Left lung (tissue), 4 donors: ENCODE measurements at regions not wholly inside any gene's neighbourhood (a gene's known extent, or its start where the extent isn't known, plus 50 kb on each side); places are given as distances from the start of the nearest gene placed in this dataset.

Source experiments
- ATAC-seq: fragments of 200-7000 bp; cut with Tn5 transposase; one replicate; pipeline ENCODE4 v1.9.1; 2020; ENCODE audit warnings: moderate library complexity
- DNase-seq, 4 donors: peaks; one replicate each; pipeline ENCODE4 v3.0.0-alpha.2; 2013 to 2020
- H3K27ac ChIP-seq, 2 donors: fragments of 200-600 bp; sonication (generic) in 1 of 2; one replicate each; pipeline versions ENCODE4 v1.5.0 to v1.8.0; 2020 to 2021
- H3K27me3 ChIP-seq, 2 donors: fragments of 200-600 bp; sonication (generic) in 1 of 2; one replicate each; pipeline versions ENCODE4 v1.5.0 to v1.8.0; 2020 to 2021
- H3K36me3 ChIP-seq, 2 donors: fragments of 200-600 bp; sonication (generic) in 1 of 2; one replicate each; pipeline versions ENCODE4 v1.5.0 to v1.8.0; 2020 to 2021
- H3K4me1 ChIP-seq, 2 donors: fragments of 200-600 bp; one replicate each; pipeline ENCODE4 v1.8.0; 2021
- H3K4me3 ChIP-seq, 2 donors: fragments of 200-600 bp; sonication (generic) in 1 of 2; one replicate each; pipeline versions ENCODE4 v1.5.0 to v1.8.0; 2020 to 2021; ENCODE audit warnings: mild to moderate bottlenecking in 1 of 2
- H3K9me3 ChIP-seq, 2 donors: fragments of 200-600 bp; sonication (generic) in 1 of 2; one replicate each; pipeline versions ENCODE4 v1.5.0 to v1.8.0; 2020 to 2021
- intact Hi-C, 2 donors: fragments of 100-400 bp; cut with DNase I; formaldehyde crosslinking; loops; one replicate each; pipeline versions ENCODE4 v1.11.2 to v1.14.2; 2022
- TF ChIP-seq, protein P1 (sequence below), 2 donors: fragments of 200-600 bp; sonication (generic) in 1 of 2; IDR thresholded peaks; one replicate each; pipeline versions ENCODE4 v1.5.0 to v1.8.0; 2021; ENCODE audit warnings: antibody characterized with exemption in 2 of 2
- donor health status: DM: no; HTN: yes; CAD: no.
- donor health status: DM: no; HTN: no; CAD: no.

DNA sequence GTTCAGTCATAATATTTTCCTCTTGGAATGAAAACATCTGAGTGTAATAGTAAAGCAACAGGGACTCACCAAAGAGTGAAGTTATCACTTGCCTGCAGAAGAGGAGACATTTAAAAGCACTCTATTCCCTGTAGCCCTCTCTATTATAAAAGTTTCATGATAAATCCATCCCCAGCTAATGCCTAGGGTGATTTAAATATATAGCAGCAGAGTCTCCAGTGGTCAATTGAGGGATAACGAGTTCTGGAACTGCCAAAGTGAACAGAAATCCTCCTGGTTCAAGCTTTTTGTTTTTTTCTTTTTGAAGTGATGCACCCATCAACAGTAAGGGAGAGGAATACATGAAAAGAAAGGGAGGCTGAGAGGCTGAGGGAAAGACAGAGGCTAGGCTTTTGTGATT lies 87.3 kb downstream of the EVX1 start:
- Histone ChIP-seq H3K27ac (no peak overlapping the region), H3K36me3 (no peaks in the 10 kb centered on the region), H3K27me3 (no peaks in the 10 kb centered on the region), H3K9me3 (peaks cover 0 to 6% of the 10 kb centered on the region in 2 donors), H3K4me3 (no peak overlapping the region), H3K4me1 (no peaks in the 10 kb centered on the region)
- intact Hi-C loops: no loop called here
- DNase-seq: no peak
- TF ChIP-seq, protein P1, sequence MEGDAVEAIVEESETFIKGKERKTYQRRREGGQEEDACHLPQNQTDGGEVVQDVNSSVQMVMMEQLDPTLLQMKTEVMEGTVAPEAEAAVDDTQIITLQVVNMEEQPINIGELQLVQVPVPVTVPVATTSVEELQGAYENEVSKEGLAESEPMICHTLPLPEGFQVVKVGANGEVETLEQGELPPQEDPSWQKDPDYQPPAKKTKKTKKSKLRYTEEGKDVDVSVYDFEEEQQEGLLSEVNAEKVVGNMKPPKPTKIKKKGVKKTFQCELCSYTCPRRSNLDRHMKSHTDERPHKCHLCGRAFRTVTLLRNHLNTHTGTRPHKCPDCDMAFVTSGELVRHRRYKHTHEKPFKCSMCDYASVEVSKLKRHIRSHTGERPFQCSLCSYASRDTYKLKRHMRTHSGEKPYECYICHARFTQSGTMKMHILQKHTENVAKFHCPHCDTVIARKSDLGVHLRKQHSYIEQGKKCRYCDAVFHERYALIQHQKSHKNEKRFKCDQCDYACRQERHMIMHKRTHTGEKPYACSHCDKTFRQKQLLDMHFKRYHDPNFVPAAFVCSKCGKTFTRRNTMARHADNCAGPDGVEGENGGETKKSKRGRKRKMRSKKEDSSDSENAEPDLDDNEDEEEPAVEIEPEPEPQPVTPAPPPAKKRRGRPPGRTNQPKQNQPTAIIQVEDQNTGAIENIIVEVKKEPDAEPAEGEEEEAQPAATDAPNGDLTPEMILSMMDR (IDR thresholded peaks at IDR 0.05): peak in 1 of 2 donors; percentile 14
- ATAC-seq: no peak

- DNase-seq (peak in 1 of 4 donors; percentile 43), ATAC-seq (peak; percentile 72)
- Histone ChIP-seq H3K4me1 (no peaks in the 10 kb centered on the region), H3K27ac (peak overlapping the region in 1 of 2 donors; percentile 59), H3K36me3 (no peaks in the 10 kb centered on the region), H3K9me3 (no peaks in the 10 kb centered on the region), H3K4me3 (no peak overlapping the region), H3K27me3 (no peaks in the 10 kb centered on the region)
- intact Hi-C loops: no loop called here
- TF ChIP-seq, protein P1 (IDR thresholded peaks at IDR 0.05): no peak
Measured at GRCh38 chr7:27339478-27339877, 96.9 kb downstream of the EVX1 start.

GRCh38 chr7:27344471-27344870 lies 101.9 kb downstream of the EVX1 start:
- TF ChIP-seq, protein P1 (IDR thresholded peaks at IDR 0.05): no peak
- no peaks in the 10 kb centered on the region for H3K36me3 ChIP-seq
- DNase-seq: peak in 2 of 4 donors; percentile 23 to 34
- H3K9me3 ChIP-seq: no peaks in the 10 kb centered on the region
- no peak for ATAC-seq
- peaks cover 0 to 3% of the 10 kb centered on the region in 2 donors for H3K4me1 ChIP-seq
- H3K27me3 ChIP-seq: peaks cover 0 to 11% of the 10 kb centered on the region in 2 donors
- intact Hi-C loops: no loop called here
- no peak overlapping the region for H3K4me3 ChIP-seq
- H3K27ac ChIP-seq: no peak overlapping the region

- intact Hi-C loops: no loop called here
- H3K36me3 ChIP-seq: no peaks in the 10 kb centered on the region
- no peak overlapping the region for H3K4me3 ChIP-seq
- no peak overlapping the region for H3K27ac ChIP-seq
- no peak for ATAC-seq
- H3K27me3 ChIP-seq: peaks cover 0 to 11% of the 10 kb centered on the region in 2 donors
- H3K4me1 ChIP-seq: peaks cover 0 to 3% of the 10 kb centered on the region in 2 donors
- no peaks in the 10 kb centered on the region for H3K9me3 ChIP-seq
- TF ChIP-seq, protein P1 (IDR thresholded peaks at IDR 0.05): no peak
- DNase-seq: no peak
Measured at GRCh38 chr7:27345164-27345887, 102.7 kb downstream of the EVX1 start.

DNA sequence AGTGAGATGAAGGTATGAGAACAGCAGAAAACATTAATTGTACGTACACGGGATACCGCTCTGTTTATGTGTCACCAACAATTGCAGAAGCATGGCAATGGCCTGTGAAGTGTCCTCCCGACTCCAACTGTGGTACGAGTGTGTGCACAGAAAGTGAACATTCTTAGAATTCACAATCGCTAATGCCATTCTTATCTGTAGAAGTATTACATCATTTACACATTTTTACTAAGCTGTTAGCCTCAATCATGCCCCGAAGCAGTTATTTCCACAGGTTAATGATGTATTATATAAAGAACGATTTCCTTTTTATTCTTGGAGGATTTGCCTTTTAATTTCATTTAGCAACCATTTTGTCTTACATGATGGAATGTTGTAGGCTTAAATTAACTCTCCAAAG lies 103.4 kb downstream of the EVX1 start:
- Histone ChIP-seq H3K9me3 (no peaks in the 10 kb centered on the region), H3K4me3 (no peak overlapping the region), H3K27me3 (peaks cover 0 to 11% of the 10 kb centered on the region in 2 donors), H3K27ac (no peak overlapping the region), H3K4me1 (peaks cover 0 to 3% of the 10 kb centered on the region in 2 donors), H3K36me3 (no peaks in the 10 kb centered on the region)
- TF ChIP-seq, protein P1 (IDR thresholded peaks at IDR 0.05): no peak
- no peak for DNase-seq
- peak; percentile 53 for ATAC-seq
- intact Hi-C loops: no loop called here
